Panc1 (cell line): ENCODE measurements at regions not wholly inside any gene's neighbourhood (a gene's known extent, or its start where the extent isn't known, plus 50 kb on each side); places are given as distances from the start of the nearest gene placed in this dataset.

ENCODE experiments used
- CTCF ChIP-seq: fragments of 450-650 bp; IDR thresholded peaks from 2 replicates; pipeline ENCODE4 v1.5.1; 2017; ENCODE audit warnings: mild to moderate bottlenecking
- POLR2AphosphoS5 ChIP-seq: IDR thresholded peaks from 2 replicates; pipeline ENCODE4 v1.6.1; 2012; ENCODE audit warnings: mild to moderate bottlenecking, low read depth, low read length, moderate library complexity
- SIN3A ChIP-seq: IDR thresholded peaks from 2 replicates; pipeline ENCODE4 v1.6.1; 2012; ENCODE audit warnings: low read depth, mild to moderate bottlenecking, low read length, moderate library complexity, borderline replicate concordance; ENCODE audit not compliant: insufficient read depth
- TCF7L2 ChIP-seq: IDR thresholded peaks from 2 replicates; pipeline ENCODE4 v1.6.1; 2011; ENCODE audit warnings: mild to moderate bottlenecking, low read depth, low read length, inconsistent platforms
- TF ChIP-seq, protein P1 (sequence below), 2 experiments: IDR thresholded peaks; 2 replicates each; pipeline ENCODE4 v1.6.1; 2011 to 2012; ENCODE audit warnings: low read depth in 2 of 2, control low read depth in 1 of 2, low read length in 1 of 2, mild to moderate bottlenecking in 1 of 2, moderate library complexity in 1 of 2; ENCODE audit not compliant: insufficient read depth in 1 of 2

DNA sequence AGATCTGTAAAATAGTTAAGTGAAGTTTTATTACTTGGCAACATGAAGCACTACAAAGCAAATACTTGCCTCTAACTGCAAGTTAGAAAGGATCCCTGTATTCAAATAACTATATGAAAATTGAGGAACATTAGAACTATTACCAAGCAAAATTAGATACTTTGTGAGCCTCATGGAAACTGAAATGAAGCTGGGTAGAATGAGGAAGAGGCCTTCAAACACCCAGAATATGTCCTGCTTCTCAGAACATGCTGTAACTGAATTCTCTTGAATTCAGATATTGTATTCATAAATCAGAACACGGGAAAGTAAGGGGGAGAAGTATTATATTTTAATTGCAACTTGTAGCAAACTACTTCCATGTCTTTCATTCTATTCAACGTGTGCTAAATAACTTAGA lies 947.9 kb downstream of the PCDH17 start:
- no peak for TF ChIP-seq POLR2AphosphoS5
- TF ChIP-seq CTCF: no peak
- no peak for TF ChIP-seq TCF7L2
- TF ChIP-seq SIN3A: no peak
- TF ChIP-seq, protein P1, sequence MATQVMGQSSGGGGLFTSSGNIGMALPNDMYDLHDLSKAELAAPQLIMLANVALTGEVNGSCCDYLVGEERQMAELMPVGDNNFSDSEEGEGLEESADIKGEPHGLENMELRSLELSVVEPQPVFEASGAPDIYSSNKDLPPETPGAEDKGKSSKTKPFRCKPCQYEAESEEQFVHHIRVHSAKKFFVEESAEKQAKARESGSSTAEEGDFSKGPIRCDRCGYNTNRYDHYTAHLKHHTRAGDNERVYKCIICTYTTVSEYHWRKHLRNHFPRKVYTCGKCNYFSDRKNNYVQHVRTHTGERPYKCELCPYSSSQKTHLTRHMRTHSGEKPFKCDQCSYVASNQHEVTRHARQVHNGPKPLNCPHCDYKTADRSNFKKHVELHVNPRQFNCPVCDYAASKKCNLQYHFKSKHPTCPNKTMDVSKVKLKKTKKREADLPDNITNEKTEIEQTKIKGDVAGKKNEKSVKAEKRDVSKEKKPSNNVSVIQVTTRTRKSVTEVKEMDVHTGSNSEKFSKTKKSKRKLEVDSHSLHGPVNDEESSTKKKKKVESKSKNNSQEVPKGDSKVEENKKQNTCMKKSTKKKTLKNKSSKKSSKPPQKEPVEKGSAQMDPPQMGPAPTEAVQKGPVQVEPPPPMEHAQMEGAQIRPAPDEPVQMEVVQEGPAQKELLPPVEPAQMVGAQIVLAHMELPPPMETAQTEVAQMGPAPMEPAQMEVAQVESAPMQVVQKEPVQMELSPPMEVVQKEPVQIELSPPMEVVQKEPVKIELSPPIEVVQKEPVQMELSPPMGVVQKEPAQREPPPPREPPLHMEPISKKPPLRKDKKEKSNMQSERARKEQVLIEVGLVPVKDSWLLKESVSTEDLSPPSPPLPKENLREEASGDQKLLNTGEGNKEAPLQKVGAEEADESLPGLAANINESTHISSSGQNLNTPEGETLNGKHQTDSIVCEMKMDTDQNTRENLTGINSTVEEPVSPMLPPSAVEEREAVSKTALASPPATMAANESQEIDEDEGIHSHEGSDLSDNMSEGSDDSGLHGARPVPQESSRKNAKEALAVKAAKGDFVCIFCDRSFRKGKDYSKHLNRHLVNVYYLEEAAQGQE (IDR thresholded peaks at IDR 0.05; ENCODE audit: insufficient read depth in 1 of 2, low read depth in 2 of 2, low read length in 1 of 2): no peak
